ENCODE measurements at regions not wholly inside any gene's neighbourhood (a gene's known extent, or its start where the extent isn't known, plus 50 kb on each side); places are given as distances from the start of the nearest gene placed in this dataset.

- TF ChIP-seq, protein P1, sequence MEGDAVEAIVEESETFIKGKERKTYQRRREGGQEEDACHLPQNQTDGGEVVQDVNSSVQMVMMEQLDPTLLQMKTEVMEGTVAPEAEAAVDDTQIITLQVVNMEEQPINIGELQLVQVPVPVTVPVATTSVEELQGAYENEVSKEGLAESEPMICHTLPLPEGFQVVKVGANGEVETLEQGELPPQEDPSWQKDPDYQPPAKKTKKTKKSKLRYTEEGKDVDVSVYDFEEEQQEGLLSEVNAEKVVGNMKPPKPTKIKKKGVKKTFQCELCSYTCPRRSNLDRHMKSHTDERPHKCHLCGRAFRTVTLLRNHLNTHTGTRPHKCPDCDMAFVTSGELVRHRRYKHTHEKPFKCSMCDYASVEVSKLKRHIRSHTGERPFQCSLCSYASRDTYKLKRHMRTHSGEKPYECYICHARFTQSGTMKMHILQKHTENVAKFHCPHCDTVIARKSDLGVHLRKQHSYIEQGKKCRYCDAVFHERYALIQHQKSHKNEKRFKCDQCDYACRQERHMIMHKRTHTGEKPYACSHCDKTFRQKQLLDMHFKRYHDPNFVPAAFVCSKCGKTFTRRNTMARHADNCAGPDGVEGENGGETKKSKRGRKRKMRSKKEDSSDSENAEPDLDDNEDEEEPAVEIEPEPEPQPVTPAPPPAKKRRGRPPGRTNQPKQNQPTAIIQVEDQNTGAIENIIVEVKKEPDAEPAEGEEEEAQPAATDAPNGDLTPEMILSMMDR (IDR thresholded peaks at IDR 0.05), result no peak
- TF ChIP-seq POLR2AphosphoS5 (IDR thresholded peaks at IDR 0.05), result no peak
Observed at GRCh38 chr5:74990194-74990593, 62.2 kb downstream of the GCNT4 start.
